ENCODE measurements at regions not wholly inside any gene's neighbourhood (a gene's known extent, or its start where the extent isn't known, plus 50 kb on each side); places are given as distances from the start of the nearest gene placed in this dataset.
"Not testable (repeated sequence)": the region's sequence is repeated elsewhere in the genome, so short reads cannot be mapped to it uniquely, and the experiment has no call there.

DNA sequence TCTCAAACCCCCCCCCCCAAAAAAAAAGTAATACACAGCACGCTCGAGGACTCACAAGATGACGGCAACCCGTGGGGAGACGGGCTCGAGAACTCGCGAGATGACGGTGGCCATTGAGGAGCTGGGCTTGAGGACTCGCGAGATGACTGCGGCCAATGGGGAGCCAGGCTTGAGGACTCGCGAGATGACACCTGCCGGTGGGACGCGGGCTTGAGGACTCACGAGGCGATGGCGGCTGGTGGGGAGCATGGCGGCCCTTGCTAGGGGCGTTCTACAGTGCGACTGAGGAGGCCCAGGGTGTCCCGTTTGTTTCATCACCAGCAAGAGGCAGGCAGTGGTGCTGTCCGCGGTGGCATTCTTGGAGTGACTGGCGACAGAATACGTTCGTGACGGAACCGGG lies 172.4 kb upstream of the MAGEB16 start:
- no peak for DNase-seq

- DNase-seq: no peak
Measured at GRCh38 chrX:35626124-35626523, 172.0 kb upstream of the MAGEB16 start.

GRCh38 chrX:35635971-35636370 lies 162.2 kb upstream of the MAGEB16 start:
- DNase-seq: not testable (repeated sequence)

DNA sequence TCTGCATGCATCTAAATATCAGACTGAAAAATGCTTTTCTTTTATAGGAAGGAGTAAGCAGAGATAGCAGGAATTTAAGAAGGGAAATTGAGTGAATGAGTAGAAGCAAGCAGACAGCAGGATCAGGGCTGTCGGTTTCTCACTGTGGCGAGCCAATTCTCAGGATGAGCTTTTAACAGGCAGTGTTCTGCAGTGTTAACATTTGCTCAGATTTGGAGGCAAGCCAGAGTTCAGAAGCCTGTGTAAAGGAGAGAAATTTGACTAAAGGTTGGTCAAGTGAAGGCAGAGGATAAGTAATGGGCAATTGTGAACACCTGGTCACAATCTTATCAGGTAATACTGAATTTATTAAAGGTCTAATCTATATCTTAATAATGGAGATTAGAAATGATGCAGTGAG lies 133.3 kb upstream of the MAGEB16 start:
- DNase-seq: no peak

DNA sequence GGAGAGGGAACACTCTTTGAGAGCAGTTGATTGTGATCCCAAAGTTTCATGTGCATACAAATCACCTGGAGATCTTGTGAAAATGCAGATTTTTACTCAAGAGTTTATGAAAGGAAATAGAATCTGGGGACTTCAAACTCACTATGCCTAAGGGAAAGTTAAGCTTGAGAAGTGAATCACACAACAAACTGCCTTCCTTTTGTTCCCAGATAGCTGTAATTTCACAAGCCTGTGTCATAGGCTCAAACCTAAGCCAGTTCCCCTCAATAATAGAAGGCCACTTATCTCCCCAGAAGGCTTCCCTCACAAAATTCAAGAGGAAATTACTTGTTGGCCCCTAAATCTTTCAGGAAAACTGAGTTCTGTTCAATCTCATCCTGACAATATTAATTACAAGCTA lies 132.8 kb upstream of the MAGEB16 start:
- no peak for DNase-seq

DNA sequence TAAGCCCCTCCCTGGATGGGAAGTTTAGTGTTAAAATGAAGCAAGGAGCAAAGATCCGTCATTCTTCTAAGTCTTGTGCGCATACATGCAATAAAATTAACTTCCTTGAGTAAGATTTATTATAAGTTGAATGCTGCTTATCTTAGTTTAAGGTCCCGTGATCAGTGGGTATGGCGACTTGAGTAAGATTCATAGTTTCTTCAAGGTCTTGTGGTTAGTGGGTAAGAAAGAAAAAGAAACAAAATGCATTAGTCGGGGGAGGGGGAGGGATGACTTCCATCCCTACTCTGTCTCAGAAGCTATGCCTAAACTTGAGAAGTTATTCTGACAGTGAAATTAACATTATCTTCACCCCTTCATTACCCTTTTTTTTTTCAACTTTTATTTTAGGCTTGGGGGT lies 127.3 kb upstream of the MAGEB16 start:
- DNase-seq: no peak

DNA sequence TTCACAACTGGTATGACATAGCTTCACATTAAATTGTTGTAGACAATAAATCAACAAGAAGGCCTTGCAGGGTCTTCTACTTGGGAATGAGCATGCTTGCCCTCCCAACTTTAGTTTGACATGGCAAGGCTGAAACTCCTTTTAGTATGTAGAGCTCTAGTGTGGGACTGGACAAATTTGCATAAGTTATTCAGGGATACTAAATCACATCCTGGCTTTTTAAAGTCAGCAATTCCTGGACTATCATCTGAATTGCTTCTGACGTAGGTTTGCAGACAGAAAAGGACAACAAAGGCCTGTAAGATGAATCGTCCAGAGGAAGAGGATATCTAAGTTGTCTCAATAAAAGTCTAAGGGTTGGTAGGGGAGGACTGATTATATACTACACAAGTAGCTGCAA lies 123.0 kb upstream of the MAGEB16 start:
- no peak for DNase-seq

DNA sequence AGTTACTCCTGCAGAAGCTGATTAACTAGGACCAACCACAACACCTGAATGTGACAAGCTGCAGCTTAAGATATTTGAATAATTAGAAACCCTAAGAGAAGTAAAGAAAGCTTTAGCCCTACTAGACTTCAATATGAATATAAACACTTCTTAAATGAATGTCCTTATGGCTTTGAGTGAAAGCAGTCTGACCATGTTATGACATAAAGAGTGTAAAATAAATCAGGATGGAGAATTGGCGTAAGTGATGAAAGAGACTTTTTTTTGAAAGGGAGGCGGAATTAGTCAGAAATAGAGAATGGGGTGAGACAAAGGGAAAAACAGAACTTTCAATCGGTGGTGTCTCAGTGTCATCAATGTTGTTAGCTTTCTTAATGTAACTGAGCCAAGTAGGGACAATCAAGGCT lies 117.2 kb upstream of the MAGEB16 start:
- DNase-seq: no peak

- no peak for DNase-seq
Measured at GRCh38 chrX:35682476-35682875, 115.7 kb upstream of the MAGEB16 start.

DNA sequence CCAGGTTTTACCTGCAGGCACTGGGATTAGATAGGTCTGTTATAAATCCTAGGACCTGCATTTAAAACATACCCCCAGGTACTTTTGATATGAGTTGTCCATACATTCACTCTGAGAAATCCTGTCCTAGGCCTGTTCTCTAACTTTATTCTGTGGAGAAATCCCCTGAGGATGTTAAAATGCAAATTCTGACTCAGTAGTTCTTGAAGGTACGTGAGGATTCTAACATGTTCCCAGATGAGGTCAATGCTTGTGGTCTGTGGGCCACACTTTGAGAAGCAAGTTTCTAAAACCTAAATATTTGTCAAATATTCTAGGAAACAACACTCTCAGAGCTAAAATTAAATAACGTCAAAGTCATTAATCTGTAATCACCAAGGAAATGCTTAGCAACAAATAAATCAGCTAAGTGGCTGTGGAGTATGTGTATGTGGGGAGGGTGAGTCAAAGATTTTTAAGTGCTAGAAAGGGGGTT lies 101.3 kb upstream of the MAGEB16 start:
- DNase-seq: no peak

- no peak for DNase-seq
Measured at GRCh38 chrX:35699642-35700041, 98.5 kb upstream of the MAGEB16 start.

DNA sequence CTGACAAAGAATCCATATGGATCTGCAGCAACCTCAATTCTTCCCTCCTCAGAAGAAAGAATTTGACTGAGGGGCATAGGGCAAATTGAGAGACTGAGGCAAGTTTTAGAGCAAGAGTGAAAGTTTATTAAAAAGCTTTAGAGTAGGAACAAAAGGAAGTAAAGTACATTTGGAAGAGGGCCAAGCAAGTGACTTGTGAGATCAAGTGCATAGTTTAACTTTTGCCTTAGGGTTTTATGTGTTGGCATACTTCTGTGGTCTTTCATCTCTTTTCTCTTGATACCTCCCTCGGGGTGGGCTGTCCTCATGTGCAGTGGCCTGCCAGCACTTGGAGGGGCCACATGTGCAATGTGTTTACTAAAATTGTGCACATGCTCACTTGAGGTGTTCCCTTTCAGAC lies 98.0 kb upstream of the MAGEB16 start:
- no peak for DNase-seq

- DNase-seq: no peak
Measured at GRCh38 chrX:35711281-35711680, 86.9 kb upstream of the MAGEB16 start.

DNA sequence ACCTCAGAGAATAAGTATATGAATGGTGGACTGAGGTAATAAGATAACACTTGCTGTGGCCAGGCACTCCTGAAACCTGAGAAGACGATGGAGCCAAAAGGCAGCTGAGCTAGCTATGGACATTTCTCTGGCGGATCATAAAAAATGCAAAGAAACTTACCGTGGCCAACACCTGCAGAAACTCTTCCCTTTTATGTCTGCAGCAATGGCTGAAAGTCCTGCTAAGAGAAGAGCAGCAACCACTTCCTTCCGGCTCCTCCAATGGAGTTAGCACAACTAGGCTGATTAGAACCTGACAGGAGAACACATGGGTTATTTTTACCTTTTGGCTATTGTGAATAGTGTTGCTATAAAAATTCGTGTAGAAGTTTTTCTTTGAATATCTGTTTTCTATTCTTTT lies 76.0 kb upstream of the MAGEB16 start:
- no peak for DNase-seq

GRCh38 chrX:35726176-35726575 lies 72.0 kb upstream of the MAGEB16 start:
- DNase-seq: no peak

DNA sequence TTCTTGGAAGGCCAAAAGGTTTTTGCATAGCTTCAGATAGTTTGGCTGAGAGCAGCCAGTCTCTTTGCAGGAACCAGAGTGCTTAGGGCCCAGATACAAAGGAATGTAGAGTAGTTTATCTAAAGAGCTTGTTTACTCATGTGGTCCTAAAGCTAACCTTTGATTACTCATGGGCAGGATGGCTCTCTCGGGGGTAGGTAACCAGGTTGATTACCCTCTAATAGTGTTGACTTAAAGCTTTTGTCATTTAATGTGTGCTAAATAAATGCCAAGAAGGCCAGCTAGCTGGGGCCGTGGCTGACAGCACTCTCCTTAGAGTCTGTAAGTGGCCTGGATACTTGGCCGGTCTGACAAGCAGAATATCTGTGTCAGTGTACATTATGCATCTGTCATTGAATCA lies 69.7 kb upstream of the MAGEB16 start:
- no peak for DNase-seq

- no peak for DNase-seq
Measured at GRCh38 chrX:35733879-35734278, 64.3 kb upstream of the MAGEB16 start.

GRCh38 chrX:35741142-35741541 lies 57.0 kb upstream of the MAGEB16 start:
- no peak for DNase-seq

DNA sequence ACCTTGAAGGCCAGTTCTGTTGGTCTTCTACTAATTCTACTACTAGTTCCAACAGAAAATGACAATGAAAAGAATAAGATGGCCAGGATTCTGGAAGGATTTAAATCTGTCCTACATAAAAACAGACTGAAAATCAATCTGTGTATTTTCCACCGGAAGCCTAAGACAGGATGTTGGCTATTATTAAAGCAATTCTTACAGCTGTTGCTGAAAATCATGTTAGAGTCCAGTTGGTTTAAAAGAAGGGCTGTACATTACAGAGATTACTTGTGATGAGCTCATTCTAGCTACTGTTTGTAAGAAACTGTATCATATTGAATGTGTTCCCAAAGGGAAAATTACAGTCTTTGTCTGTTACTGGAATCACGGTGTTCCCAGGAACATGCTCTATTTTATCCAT lies 54.8 kb upstream of the MAGEB16 start:
- no peak for DNase-seq

Data from SW 1271 (cell line).